CD4-positive, alpha-beta T cell (primary cell): ENCODE measurements at regions not wholly inside any gene's neighbourhood (a gene's known extent, or its start where the extent isn't known, plus 50 kb on each side); places are given as distances from the start of the nearest gene placed in this dataset.

Experiments used
- ATAC-seq: fragments of 200-7000 bp; cut with Tn5 transposase; one replicate; pipeline ENCODE4 v1.10.0; 2022; ENCODE audit warnings: mild to moderate bottlenecking; ENCODE audit not compliant: poor library complexity
- CTCF ChIA-PET: fragments of 350-600 bp; sonication (Branson Sonifier 250); formaldehyde crosslinking; loops from one replicate; lab custom pipeline; 2021; ENCODE audit warnings: antibody characterized with exemption, inconsistent platforms; lab: Charles Lee
- POLR2A ChIA-PET: fragments of 350-600 bp; sonication (Branson Sonifier 250); formaldehyde crosslinking; loops from one replicate; lab custom pipeline; 2021; ENCODE audit warnings: antibody characterized with exemption, inconsistent platforms; lab: Charles Lee
- DNase-seq, 14 experiments: peaks; one replicate each; pipeline ENCODE4 v3.0.0-alpha.2; 2013 to 2020; ENCODE audit warnings: mixed read lengths in 2 of 14
- H3K27ac ChIP-seq, 2 donors: one replicate each; pipeline versions ENCODE4 v1.5.1 to v1.7.0; 2013; ENCODE audit warnings: low read length in 2 of 2, low read depth in 1 of 2, mild to moderate bottlenecking in 1 of 2
- H3K27me3 ChIP-seq, 2 experiments: 1 replicate in 1 of 2; 2 replicates in 1 of 2; pipeline versions ENCODE4 v1.6.1 to v1.7.0; 2013; ENCODE audit warnings: low read length in 2 of 2, control low read depth in 1 of 2, mild to moderate bottlenecking in 1 of 2, moderate library complexity in 1 of 2; ENCODE audit not compliant: insufficient read depth in 2 of 2, control insufficient read depth in 1 of 2
- H3K36me3 ChIP-seq: one replicate; pipeline ENCODE4 v1.6.1; 2013; ENCODE audit warnings: low read length, control low read depth; ENCODE audit not compliant: insufficient read depth
- H3K4me1 ChIP-seq: one replicate; pipeline ENCODE4 v1.6.1; 2013; ENCODE audit warnings: low read length, control low read depth; ENCODE audit not compliant: insufficient read depth
- H3K4me3 ChIP-seq: one replicate; pipeline ENCODE4 v1.5.1; 2013; ENCODE audit warnings: mild to moderate bottlenecking, low read length, moderate library complexity
- H3K9me3 ChIP-seq, 2 experiments: 1 replicate in 1 of 2; 2 replicates in 1 of 2; pipeline versions ENCODE4 v1.6.1 to v1.7.0; 2013; ENCODE audit warnings: low read length in 2 of 2, mild to moderate bottlenecking in 2 of 2, control low read depth in 1 of 2, moderate library complexity in 1 of 2; ENCODE audit not compliant: control insufficient read depth in 1 of 2, insufficient read depth in 1 of 2
- H3K27ac Mint-ChIP-seq: one replicate; pipeline ENCODE4 v1.8.0; 2020; ENCODE audit warnings: mixed read lengths
- H3K27me3 Mint-ChIP-seq: one replicate; pipeline ENCODE4 v1.8.0; 2021; ENCODE audit warnings: mixed read lengths
- H3K36me3 Mint-ChIP-seq: one replicate; pipeline ENCODE4 v1.8.0; 2021; ENCODE audit warnings: low read depth, mixed read lengths
- H3K4me1 Mint-ChIP-seq: one replicate; pipeline ENCODE4 v1.8.0; 2021; ENCODE audit warnings: low read depth, mixed read lengths
- H3K4me3 Mint-ChIP-seq: one replicate; pipeline ENCODE4 v1.8.0; 2020; ENCODE audit warnings: mild to moderate bottlenecking, mixed read lengths
- H3K9me3 Mint-ChIP-seq: one replicate; pipeline ENCODE4 v1.8.0; 2020; ENCODE audit warnings: mixed read lengths
- intact Hi-C, 2 experiments: fragments of 100-400 bp; cut with DNase I in 1 of 2; cut with micrococcal nuclease in 1 of 2; formaldehyde crosslinking; loops; one replicate each; pipeline versions ENCODE4 v1.15.1 to v1.9.0; 2023 to 2025; cut with DNase I, micrococcal nuclease
- TF ChIP-seq, protein P1 (sequence below): fragments of 200-600 bp; IDR thresholded peaks from one replicate; pipeline ENCODE4 v1.8.0; 2022; ENCODE audit warnings: antibody characterized with exemption, mild to moderate bottlenecking

DNA sequence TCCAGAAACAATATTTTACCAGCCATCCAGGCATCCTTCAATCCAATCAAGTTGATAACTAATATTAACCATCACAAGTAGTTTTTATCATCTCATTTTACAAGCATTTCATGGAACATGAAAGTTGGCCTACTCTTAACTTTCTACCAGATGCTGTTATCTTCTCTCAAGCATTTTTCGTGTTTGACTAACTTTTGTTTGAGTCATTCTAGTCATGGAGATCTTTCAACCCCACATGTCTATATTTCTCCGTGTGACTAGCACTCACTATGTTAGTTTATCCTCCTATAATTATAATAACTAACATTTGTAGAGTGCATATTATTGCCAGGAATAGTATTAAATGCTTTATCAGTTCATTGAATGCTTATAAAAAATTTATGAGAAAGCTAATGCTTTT, 307.0 kb upstream of the CWC22 start:
- H3K4me3 Mint-ChIP-seq: no peak overlapping the region
- H3K36me3 Mint-ChIP-seq: no peaks in the 10 kb centered on the region
- H3K9me3 Mint-ChIP-seq: no peaks in the 10 kb centered on the region
- Histone ChIP-seq H3K4me1 (no peaks in the 10 kb centered on the region), H3K36me3 (no peaks in the 10 kb centered on the region), H3K9me3 (no peaks in the 10 kb centered on the region), H3K4me3 (no peak overlapping the region), H3K27me3 (no peaks in the 10 kb centered on the region), H3K27ac (no peak overlapping the region)
- CTCF ChIA-PET: no interaction called here
- ATAC-seq: no peak
- H3K4me1 Mint-ChIP-seq: no peaks in the 10 kb centered on the region
- intact Hi-C loops: no loop called here
- H3K27me3 Mint-ChIP-seq: no peaks in the 10 kb centered on the region
- H3K27ac Mint-ChIP-seq: no peak overlapping the region
- DNase-seq: no peak
- POLR2A ChIA-PET: no interaction called here
- TF ChIP-seq, protein P1, sequence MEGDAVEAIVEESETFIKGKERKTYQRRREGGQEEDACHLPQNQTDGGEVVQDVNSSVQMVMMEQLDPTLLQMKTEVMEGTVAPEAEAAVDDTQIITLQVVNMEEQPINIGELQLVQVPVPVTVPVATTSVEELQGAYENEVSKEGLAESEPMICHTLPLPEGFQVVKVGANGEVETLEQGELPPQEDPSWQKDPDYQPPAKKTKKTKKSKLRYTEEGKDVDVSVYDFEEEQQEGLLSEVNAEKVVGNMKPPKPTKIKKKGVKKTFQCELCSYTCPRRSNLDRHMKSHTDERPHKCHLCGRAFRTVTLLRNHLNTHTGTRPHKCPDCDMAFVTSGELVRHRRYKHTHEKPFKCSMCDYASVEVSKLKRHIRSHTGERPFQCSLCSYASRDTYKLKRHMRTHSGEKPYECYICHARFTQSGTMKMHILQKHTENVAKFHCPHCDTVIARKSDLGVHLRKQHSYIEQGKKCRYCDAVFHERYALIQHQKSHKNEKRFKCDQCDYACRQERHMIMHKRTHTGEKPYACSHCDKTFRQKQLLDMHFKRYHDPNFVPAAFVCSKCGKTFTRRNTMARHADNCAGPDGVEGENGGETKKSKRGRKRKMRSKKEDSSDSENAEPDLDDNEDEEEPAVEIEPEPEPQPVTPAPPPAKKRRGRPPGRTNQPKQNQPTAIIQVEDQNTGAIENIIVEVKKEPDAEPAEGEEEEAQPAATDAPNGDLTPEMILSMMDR: no peak

DNA sequence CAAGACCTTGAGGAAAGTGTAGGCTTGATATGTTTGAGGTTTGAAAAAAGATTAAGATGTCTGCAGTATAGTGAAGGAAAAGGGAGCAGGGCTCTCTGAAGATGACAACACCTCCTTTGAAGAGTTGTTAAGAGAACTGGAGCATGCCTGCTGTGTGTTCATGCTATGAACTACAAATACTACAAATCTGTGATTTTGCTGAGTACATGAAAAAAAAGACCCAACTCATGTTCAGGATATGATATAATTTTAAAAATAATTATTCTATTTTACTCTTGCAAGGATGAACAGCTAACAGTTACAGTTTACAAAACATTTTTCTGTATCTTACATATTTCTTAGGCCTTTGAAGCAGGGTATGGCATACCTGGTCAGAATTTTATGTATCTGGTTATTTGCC, 305.4 kb upstream of the CWC22 start:
- no peak overlapping the region for H3K4me3 Mint-ChIP-seq
- H3K27me3 ChIP-seq: no peaks in the 10 kb centered on the region
- no peaks in the 10 kb centered on the region for H3K36me3 Mint-ChIP-seq
- TF ChIP-seq, protein P1: no peak
- H3K9me3 ChIP-seq: no peaks in the 10 kb centered on the region
- ChIA-PET CTCF (no interaction called here), POLR2A (no interaction called here)
- H3K27ac Mint-ChIP-seq: no peak overlapping the region
- H3K9me3 Mint-ChIP-seq: no peaks in the 10 kb centered on the region
- no peak overlapping the region for H3K4me3 ChIP-seq
- DNase-seq (no peak), ATAC-seq (no peak)
- intact Hi-C loops: no loop called here
- no peaks in the 10 kb centered on the region for H3K4me1 Mint-ChIP-seq
- no peaks in the 10 kb centered on the region for H3K4me1 ChIP-seq
- H3K27me3 Mint-ChIP-seq: no peaks in the 10 kb centered on the region
- no peaks in the 10 kb centered on the region for H3K36me3 ChIP-seq
- H3K27ac ChIP-seq: no peak overlapping the region

DNA sequence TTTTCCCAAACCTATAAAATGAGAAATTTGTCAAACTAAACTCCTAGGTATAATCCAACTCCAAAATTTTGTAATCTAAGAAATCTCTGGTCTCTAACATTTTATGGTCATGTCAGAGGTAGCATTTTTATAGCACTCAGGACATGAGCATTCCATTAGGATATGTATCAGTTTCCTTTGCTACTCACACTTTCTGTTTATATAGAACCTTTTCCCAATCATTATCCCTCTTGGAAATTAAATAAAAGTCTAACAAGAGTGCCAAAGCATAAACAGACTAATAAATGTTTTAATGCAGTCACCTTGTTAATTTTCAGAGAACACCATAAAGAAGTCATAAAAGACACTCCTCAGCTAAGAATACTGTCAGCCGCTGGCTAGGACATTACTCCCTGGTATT, 300.0 kb upstream of the CWC22 start:
- H3K27ac Mint-ChIP-seq: no peak overlapping the region
- POLR2A ChIA-PET: no interaction called here
- ATAC-seq: no peak
- CTCF ChIA-PET: no interaction called here
- Histone ChIP-seq H3K4me1 (no peaks in the 10 kb centered on the region), H3K27ac (no peak overlapping the region), H3K4me3 (no peak overlapping the region), H3K27me3 (no peaks in the 10 kb centered on the region), H3K36me3 (no peaks in the 10 kb centered on the region), H3K9me3 (no peaks in the 10 kb centered on the region)
- TF ChIP-seq, protein P1: no peak
- intact Hi-C loops: no loop called here
- H3K27me3 Mint-ChIP-seq: no peaks in the 10 kb centered on the region
- H3K4me1 Mint-ChIP-seq: no peaks in the 10 kb centered on the region
- no peak for DNase-seq
- no peaks in the 10 kb centered on the region for H3K9me3 Mint-ChIP-seq
- no peak overlapping the region for H3K4me3 Mint-ChIP-seq
- no peaks in the 10 kb centered on the region for H3K36me3 Mint-ChIP-seq
